HS-27A (cell line): ENCODE measurements at regions not wholly inside any gene's neighbourhood (a gene's known extent, or its start where the extent isn't known, plus 50 kb on each side); places are given as distances from the start of the nearest gene placed in this dataset.

Source experiments
- DNase-seq: peaks from one replicate; pipeline ENCODE4 v3.0.0-alpha.2; 2012; ENCODE audit warnings: low read depth, missing footprints

DNA sequence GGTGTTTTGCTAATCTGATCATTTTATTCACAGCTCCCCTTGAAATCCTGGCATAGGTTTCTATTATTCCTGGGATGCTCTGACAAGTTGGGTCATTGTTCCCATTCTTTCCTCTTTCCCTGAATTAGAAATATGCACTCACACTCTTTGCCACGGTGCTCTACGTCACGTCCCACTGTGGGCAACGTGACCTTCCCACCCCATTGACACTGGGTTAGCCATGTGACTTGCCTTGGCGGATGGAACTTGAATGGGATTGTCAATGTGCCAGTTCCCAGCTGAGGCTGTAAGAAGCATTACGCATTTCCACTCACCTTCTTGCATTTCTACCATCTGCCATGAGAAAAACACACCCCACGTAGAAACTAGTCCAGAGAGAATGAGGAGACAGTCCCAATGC lies 492.4 kb downstream of the SHISA9 start:
- DNase-seq = no peak

- no peak for DNase-seq
Measured at GRCh38 chr16:13394488-13394887, 493.1 kb downstream of the SHISA9 start.

DNA sequence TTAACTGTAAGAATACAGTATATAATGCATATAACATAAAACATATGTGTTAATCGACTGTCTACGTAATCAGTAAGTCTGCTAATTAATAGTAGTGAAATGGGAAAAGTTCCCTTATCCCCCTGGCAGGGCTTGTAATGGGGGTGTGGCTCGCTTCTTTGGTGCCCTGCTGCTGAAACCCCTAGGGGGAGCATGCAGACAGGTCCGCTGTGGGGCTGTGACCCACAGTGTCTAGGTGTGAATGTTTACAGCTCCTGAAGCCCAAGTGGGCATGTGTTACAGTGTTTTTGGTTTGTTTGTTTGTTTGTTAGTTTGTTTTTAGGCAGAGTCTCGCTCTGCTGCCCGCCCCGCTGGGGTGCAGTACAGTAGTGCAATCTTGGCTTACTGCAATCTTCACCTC lies 495.7 kb downstream of the SHISA9 start:
- DNase-seq = no peak

- no peak for DNase-seq
Measured at GRCh38 chr16:13401641-13402040, 500.2 kb downstream of the SHISA9 start.

GRCh38 chr16:13402601-13403000 lies 501.2 kb downstream of the SHISA9 start:
- peak; percentile 59 for DNase-seq

GRCh38 chr16:13403326-13403725 lies 501.9 kb downstream of the SHISA9 start:
- no peak for DNase-seq

- no peak for DNase-seq
Measured at GRCh38 chr16:13414154-13414553, 505.8 kb upstream of the ERCC4 start.

DNA sequence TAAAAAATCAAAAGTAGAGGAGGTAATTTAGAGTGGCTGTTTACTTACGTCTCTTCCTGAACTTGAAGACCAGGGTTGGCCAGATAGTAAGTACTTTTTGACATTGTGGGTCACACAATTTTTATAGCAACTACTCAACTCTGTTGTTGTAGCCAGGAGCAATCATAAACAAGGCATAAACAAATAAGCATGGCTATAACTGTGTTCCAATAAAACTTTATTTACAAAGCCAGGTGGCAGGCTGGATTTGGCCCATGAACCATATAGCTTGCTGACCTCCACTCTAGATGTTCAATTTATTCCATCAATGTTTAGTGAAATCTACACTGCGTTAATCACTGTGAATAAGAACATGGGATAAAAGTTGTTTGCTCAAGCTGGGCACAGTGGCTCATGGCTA lies 500.4 kb upstream of the ERCC4 start:
- DNase-seq = no peak

DNA sequence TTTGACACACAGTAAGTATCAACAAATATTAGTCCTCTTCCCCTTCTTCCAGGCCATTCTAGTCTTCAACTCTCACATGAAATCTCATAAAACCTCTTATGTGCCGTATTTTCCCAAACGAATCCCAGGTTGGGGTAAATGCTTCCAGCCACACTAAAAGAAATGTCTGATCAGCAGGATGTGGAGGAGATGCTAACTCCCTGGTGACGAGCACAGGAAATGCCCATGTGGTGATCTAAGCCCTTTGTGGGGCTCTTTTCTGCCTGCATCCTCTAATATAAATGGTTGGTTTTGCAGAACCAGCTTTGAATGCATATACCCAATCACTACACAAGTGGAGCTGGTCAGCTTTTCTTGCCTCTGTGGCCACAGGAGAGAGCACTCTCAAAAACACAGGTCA lies 498.2 kb upstream of the ERCC4 start:
- DNase-seq = peak; percentile 66

- DNase-seq = no peak
Measured at GRCh38 chr16:13425836-13426235, 494.1 kb upstream of the ERCC4 start.

DNA sequence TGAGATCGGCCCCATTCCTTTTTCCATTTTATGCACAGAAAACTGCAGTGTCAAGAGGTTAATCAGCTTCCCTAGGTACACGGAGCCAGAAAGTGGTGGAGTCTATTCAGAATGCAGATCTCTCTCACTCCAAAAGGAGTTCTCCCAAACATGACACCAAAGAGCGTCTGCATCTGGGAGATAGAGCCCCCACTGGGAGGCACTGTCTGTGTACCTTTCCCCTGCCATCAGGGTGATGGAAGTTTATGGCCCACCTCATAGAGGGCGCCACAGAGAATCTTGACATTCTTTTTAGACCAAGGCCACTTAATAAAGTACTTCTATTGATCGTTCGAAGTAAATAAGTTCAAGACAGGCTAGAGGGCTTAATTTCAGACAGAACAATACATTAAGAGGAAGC lies 493.7 kb upstream of the ERCC4 start:
- no peak for DNase-seq

GRCh38 chr16:13426736-13427135 lies 493.2 kb upstream of the ERCC4 start:
- no peak for DNase-seq

GRCh38 chr16:13427943-13428342 lies 492.0 kb upstream of the ERCC4 start:
- no peak for DNase-seq

DNA sequence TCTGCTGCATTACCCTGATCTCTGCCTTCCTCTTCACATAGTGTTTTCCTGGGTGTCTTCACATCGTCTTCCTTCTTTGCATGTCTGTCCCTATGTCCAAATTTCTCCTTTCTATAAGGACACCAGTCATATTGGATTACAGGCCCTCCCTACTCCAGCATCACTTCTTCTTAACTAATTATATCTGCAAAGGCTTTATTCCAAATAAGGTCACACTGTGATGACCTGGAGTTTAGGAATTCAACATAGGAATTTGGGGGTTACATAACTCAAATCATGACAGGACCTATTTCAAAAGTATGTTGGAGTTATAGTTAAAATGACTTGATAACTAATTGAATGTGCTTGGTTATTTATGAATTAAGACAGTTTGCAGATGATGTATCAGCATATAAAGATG lies 490.5 kb upstream of the ERCC4 start:
- peak; percentile 73 for DNase-seq

GRCh38 chr16:13435415-13435814 lies 484.5 kb upstream of the ERCC4 start:
- DNase-seq = no peak

- no peak for DNase-seq
Measured at GRCh38 chr16:13435873-13436474, 484.0 kb upstream of the ERCC4 start.

DNA sequence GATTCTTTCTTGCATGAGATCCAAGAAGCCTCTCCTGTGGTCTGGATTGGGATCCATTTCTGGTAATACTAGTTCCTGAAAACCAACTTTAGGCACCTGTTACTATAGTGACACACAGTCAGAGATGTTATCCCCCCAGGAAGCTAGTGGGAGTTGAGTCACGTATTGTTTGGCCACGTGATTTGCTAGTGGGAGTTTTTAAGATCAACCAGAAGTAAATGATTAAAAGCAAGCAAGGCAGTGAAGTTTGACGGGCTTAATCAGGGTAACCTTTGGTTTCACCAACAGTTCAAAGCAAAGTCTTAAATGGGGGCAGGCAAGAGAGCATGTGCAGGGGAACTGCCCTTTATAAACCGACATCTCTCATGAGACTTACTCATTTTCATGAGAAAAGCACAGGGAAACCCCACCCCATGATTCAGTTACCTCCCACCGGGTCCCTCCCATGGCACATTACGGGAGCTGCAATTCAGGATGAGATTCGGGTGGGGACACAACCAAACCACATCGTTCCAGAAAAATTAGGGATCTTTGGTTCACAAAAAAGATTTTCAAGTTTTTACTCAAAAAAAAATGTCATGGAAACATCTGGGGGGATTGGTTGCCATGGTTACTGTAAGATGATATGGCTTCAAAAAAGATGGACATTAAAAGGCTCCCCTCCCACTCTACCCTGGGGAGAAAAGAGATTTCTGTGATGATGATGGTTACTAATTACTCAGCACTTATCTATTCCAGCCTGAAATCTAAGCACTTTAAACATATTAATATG lies 483.1 kb upstream of the ERCC4 start:
- DNase-seq = no peak

- no peak for DNase-seq
Measured at GRCh38 chr16:13437413-13437795, 482.6 kb upstream of the ERCC4 start.

- DNase-seq = no peak
Measured at GRCh38 chr16:13438064-13438463, 481.9 kb upstream of the ERCC4 start.

DNA sequence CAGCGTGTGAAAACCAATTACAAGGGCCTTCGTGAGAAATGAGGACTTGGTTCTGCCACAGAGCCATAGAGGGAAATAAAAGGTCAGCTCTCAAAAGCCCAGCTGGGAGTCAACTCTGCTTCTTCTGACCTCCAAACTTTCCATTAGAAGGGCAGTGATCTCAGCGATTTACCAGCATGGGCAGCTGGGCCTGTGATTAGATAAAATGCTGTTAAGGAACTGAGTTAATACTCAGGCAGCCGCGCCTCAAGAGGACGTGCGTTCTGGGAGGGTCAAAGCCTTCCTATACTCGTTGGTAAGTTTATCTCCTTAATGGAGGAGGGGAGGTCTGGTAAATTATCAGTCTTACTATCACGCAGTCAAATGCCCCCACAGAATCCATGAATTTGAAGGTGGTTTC lies 480.2 kb upstream of the ERCC4 start:
- DNase-seq = no peak

DNA sequence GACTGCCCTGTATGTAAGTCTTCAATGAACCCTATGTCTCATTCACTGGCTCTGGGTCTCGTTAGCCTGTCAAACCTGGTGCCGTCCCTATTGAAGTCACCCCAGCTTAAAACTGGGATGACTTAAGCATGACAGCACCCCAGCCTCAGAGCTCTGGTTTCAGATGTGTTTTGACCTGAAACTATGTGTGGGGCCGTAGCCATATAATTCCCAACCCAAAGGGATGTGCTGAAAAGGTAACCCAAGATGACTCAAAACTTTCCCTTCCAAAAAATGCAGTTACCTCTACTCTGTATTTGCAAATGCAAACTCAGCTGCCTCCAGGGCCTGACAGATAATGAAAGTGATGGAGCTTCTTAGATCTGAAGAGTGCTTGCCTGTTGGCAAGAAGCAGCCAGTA lies 478.3 kb upstream of the ERCC4 start:
- no peak for DNase-seq

DNA sequence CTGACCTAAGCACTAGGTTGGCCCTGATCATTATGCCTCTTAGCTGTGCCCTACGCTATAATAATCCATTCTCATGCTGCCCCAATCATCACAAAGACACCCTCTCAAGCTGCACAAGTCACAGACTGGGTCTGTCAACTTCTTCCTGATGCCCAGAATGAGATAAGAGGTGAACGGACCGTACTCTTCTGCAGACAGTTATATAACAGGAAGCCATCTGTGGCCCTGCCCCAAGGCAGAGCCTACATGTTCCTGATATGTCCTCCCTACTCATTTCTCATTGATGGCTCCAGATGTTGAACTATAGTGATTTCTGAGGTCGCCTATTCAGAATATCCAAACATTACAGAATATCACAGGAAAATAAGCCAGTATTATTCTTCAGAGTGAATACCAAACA lies 471.6 kb upstream of the ERCC4 start:
- DNase-seq = no peak

- no peak for DNase-seq
Measured at GRCh38 chr16:13453325-13453724, 466.6 kb upstream of the ERCC4 start.

DNA sequence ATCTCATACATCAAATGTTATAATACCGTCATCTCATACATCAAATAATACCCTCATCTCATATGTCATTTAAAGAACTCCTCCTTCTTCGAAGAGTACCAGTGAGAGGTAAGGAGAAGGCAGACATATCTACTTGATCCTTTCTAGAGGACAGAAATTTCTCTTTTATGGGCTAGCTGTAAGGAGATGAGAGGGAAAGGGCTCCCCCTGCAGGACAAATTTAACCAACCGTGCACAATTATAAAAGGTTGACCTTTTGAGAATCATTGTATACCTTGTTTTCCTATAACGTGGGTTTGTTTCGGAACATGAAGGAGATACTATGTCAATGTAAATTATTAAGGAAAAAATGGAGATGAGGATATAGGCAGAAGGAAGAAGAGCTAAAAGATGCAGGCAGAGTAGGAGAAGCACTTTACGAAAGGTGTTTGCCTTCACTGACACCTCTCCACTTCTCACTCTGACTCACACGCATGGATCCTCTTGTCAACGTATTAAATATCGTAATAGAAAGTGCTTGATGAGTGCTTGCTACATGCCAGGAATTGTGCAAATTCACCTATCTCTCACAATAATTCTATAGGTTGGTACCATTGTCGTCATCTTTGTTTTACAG lies 465.9 kb upstream of the ERCC4 start:
- DNase-seq = no peak
